Body of pancreas (tissue), 4 donors: ENCODE measurements at regions not wholly inside any gene's neighbourhood (a gene's known extent, or its start where the extent isn't known, plus 50 kb on each side); places are given as distances from the start of the nearest gene placed in this dataset.

ENCODE experiments used
- POLR2A ChIP-seq, 3 donors: fragments of 450-650 bp; IDR thresholded peaks; one replicate each; pipeline ENCODE4 v1.6.1; 2016; ENCODE audit warnings: antibody characterized with exemption in 3 of 3, mild to moderate bottlenecking in 2 of 3
- TF ChIP-seq, protein P1 (sequence below), 7 experiments: fragments of 450-650 bp in 4 of 7; fragments of 200-600 bp in 3 of 7; sonication (generic) in 3 of 7; IDR thresholded peaks; one replicate each; pipeline ENCODE4 v1.5.1; 2016 to 2019; ENCODE audit warnings: antibody characterized with exemption in 7 of 7

DNA sequence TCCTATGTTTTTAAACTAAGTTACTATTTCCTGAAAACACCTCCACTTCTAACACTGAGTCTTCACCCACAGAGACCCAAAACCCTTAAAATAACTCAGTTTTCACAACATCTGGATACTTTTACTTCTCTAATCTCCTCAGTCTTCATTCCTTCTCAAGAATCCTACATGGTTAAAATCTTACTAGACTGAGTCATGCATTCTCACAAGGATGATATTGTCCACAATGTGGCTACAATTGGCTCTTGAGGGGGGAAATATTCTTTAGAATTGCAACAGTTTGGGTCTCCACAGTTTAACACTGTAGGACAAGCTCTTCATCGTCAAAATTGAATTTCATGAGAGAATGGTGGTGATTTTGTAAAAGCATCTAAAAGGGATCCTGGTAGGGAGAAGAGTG lies 397.1 kb downstream of the SLITRK5 start:
- TF ChIP-seq POLR2A (IDR thresholded peaks at IDR 0.05) = no peak
- TF ChIP-seq, protein P1, sequence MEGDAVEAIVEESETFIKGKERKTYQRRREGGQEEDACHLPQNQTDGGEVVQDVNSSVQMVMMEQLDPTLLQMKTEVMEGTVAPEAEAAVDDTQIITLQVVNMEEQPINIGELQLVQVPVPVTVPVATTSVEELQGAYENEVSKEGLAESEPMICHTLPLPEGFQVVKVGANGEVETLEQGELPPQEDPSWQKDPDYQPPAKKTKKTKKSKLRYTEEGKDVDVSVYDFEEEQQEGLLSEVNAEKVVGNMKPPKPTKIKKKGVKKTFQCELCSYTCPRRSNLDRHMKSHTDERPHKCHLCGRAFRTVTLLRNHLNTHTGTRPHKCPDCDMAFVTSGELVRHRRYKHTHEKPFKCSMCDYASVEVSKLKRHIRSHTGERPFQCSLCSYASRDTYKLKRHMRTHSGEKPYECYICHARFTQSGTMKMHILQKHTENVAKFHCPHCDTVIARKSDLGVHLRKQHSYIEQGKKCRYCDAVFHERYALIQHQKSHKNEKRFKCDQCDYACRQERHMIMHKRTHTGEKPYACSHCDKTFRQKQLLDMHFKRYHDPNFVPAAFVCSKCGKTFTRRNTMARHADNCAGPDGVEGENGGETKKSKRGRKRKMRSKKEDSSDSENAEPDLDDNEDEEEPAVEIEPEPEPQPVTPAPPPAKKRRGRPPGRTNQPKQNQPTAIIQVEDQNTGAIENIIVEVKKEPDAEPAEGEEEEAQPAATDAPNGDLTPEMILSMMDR (IDR thresholded peaks at IDR 0.05) = no peak
